Keratinocyte (primary cell): ENCODE measurements at regions not wholly inside any gene's neighbourhood (a gene's known extent, or its start where the extent isn't known, plus 50 kb on each side); places are given as distances from the start of the nearest gene placed in this dataset.
"Not testable (repeated sequence)": the region's sequence is repeated elsewhere in the genome, so short reads cannot be mapped to it uniquely, and the experiment has no call there.

Experiments used
- DNase-seq: peaks from one replicate; pipeline ENCODE4 v3.0.0-alpha.2; 2011; ENCODE audit warnings: low read depth, missing footprints, low spot score
- FAIRE-seq: peaks from 2 replicates; lab custom pipeline; 2011; peaks lifted over from hg19 to GRCh38; lab: Jason Lieb, UNC
- H2AFZ ChIP-seq: 2 replicates; pipeline ENCODE4 v1.6.0; 2012; ENCODE audit warnings: low read length, control low read depth, inconsistent platforms; ENCODE audit not compliant: control insufficient read depth
- H3K27ac ChIP-seq: 2 replicates; pipeline ENCODE4 v1.5.1; 2011; ENCODE audit warnings: low read length; ENCODE audit not compliant: control insufficient read depth, insufficient read depth
- H3K27me3 ChIP-seq: 3 replicates; pipeline ENCODE4 v1.6.0; 2011; ENCODE audit warnings: low read length; ENCODE audit not compliant: control insufficient read depth, insufficient read depth; ENCODE audit errors: extremely low read depth
- H3K36me3 ChIP-seq, 2 experiments: 2 replicates in 1 of 2; 3 replicates in 1 of 2; pipeline ENCODE4 v1.5.1; 2011; ENCODE audit warnings: low read length in 2 of 2, mild to moderate bottlenecking in 1 of 2; ENCODE audit not compliant: control insufficient read depth in 2 of 2, insufficient read depth in 2 of 2; ENCODE audit errors: extremely low read depth in 1 of 2
- H3K4me1 ChIP-seq: 3 replicates; pipeline ENCODE4 v1.5.1; 2011; ENCODE audit warnings: low read length; ENCODE audit not compliant: control insufficient read depth, insufficient read depth; ENCODE audit errors: extremely low read depth
- H3K4me2 ChIP-seq: 3 replicates; pipeline ENCODE4 v1.6.0; 2011; ENCODE audit warnings: low read depth, low read length; ENCODE audit not compliant: control insufficient read depth, insufficient read depth; ENCODE audit errors: extremely low read depth
- H3K4me3 ChIP-seq, 3 experiments: fragments of 200-600 bp in 1 of 3; sonication (generic) in 1 of 3; 2 replicates in 2 of 3; 3 replicates in 1 of 3; pipeline ENCODE4 v1.5.1; 2011 to 2016; ENCODE audit warnings: low read length in 3 of 3, mild to moderate bottlenecking in 3 of 3, control low read depth in 2 of 3, inconsistent platforms in 1 of 3, low read depth in 1 of 3, mixed read lengths in 1 of 3, mixed run types in 1 of 3, moderate library complexity in 1 of 3; ENCODE audit not compliant: control insufficient read depth in 2 of 3, insufficient read depth in 2 of 3; ENCODE audit errors: extremely low read depth in 1 of 3
- H3K79me2 ChIP-seq: 2 replicates; pipeline ENCODE4 v1.6.0; 2012; ENCODE audit warnings: low read length; ENCODE audit not compliant: control insufficient read depth, insufficient read depth
- H3K9ac ChIP-seq: 3 replicates; pipeline ENCODE4 v1.6.0; 2011; ENCODE audit warnings: low read length; ENCODE audit not compliant: control insufficient read depth, insufficient read depth; ENCODE audit errors: extremely low read depth
- H3K9me1 ChIP-seq: 3 replicates; pipeline ENCODE4 v1.6.0; 2011; ENCODE audit warnings: low read length; ENCODE audit not compliant: control insufficient read depth, insufficient read depth; ENCODE audit errors: extremely low read depth
- H3K9me3 ChIP-seq: 2 replicates; pipeline ENCODE4 v1.5.1; 2012; ENCODE audit warnings: low read depth, low read length; ENCODE audit not compliant: control insufficient read depth
- H4K20me1 ChIP-seq: 3 replicates; pipeline ENCODE4 v1.6.0; 2011; ENCODE audit warnings: low read length; ENCODE audit not compliant: control insufficient read depth, insufficient read depth; ENCODE audit errors: extremely low read depth
- EZH2 ChIP-seq: IDR thresholded peaks from one replicate; pipeline ENCODE4 v1.6.1; 2012; ENCODE audit warnings: inconsistent platforms, mild to moderate bottlenecking, low read length, moderate library complexity
- dilution Hi-C: fragments of 300-500 bp; cut with MboI; formaldehyde crosslinking; loops from one replicate; pipeline ENCODE4 v1.7.0; 2020; ENCODE audit warnings: low sequenced_read_pairs; ENCODE audit not compliant: extremely low pct_ligation_motif_present
- TF ChIP-seq, protein P1 (sequence below), 3 experiments: IDR thresholded peaks in 1 of 3; conservative IDR thresholded peaks in 1 of 3; optimal IDR thresholded peaks in 1 of 3; 2 replicates in 2 of 3; 3 replicates in 1 of 3; pipeline versions ENCODE3 to v1.5.1; 2011; ENCODE audit warnings: low read length in 3 of 3, mild to moderate bottlenecking in 3 of 3, moderate library complexity in 2 of 3, control low read depth in 1 of 3, inconsistent platforms in 1 of 3; ENCODE audit not compliant: insufficient read depth in 2 of 3; ENCODE audit errors: extremely low read depth in 1 of 3

DNA sequence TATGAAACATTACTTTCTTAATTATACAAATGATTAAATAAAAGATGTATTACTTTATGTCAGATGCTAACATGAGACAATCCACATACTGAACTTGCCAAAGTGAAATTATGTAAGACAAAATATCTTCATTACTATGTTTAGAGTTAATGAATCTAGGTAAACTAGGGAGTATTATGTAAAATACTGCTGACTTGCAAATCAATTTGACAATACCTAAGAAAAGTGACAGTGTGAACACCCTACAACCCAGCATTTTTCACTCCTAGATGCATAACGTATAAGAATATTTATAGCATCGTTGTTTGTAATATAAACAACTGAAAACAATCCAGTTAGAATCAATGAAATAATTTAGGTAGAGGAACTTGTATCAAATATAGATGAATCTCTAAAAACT is 546.3 kb downstream of the MAGEB5 start:
- Histone ChIP-seq H2AFZ (no peak overlapping the region), H3K4me3 (no peak overlapping the region), H3K9me3 (no peaks in the 10 kb centered on the region), H3K36me3 (no peaks in the 10 kb centered on the region), H3K27me3 (no peaks in the 10 kb centered on the region), H3K9me1 (no peaks in the 10 kb centered on the region), H3K27ac (no peak overlapping the region), H4K20me1 (no peaks in the 10 kb centered on the region), H3K79me2 (no peaks in the 10 kb centered on the region), H3K4me1 (no peaks in the 10 kb centered on the region), H3K9ac (no peak overlapping the region), H3K4me2 (no peak overlapping the region)
- dilution Hi-C loops, result no loop called here
- DNase-seq, result no peak
- TF ChIP-seq, protein P1, sequence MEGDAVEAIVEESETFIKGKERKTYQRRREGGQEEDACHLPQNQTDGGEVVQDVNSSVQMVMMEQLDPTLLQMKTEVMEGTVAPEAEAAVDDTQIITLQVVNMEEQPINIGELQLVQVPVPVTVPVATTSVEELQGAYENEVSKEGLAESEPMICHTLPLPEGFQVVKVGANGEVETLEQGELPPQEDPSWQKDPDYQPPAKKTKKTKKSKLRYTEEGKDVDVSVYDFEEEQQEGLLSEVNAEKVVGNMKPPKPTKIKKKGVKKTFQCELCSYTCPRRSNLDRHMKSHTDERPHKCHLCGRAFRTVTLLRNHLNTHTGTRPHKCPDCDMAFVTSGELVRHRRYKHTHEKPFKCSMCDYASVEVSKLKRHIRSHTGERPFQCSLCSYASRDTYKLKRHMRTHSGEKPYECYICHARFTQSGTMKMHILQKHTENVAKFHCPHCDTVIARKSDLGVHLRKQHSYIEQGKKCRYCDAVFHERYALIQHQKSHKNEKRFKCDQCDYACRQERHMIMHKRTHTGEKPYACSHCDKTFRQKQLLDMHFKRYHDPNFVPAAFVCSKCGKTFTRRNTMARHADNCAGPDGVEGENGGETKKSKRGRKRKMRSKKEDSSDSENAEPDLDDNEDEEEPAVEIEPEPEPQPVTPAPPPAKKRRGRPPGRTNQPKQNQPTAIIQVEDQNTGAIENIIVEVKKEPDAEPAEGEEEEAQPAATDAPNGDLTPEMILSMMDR (optimal IDR thresholded peaks at IDR 0.05 in 1 of 3, IDR thresholded peaks at IDR 0.05 in 1 of 3, conservative IDR thresholded peaks at IDR 0.05 in 1 of 3; ENCODE audit: extremely low read depth in 1 of 3, insufficient read depth in 2 of 3, low read length in 3 of 3), result no peak
- no peak for TF ChIP-seq EZH2
- FAIRE-seq, result no peak

DNA sequence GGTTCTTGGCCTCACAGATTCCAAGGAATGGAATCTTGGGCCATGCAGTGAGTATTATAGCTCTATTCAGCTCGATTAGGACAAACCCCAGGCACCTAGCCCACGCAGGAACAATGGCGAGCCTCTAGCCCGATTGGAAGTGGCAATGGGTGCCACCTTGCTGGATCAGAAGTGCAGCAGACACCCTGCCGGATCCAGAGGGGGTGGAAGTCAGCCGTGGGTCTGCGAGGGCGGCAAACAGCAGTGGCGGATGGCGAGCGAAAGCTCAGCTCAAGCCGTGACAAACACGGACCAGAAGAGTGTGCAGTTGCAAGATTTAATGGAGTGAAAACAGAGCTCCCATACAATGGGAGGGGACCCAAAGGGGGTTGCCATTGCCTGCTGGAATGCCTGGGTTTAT is 539.8 kb downstream of the MAGEB5 start:
- H3K9me3 ChIP-seq, dilution Hi-C loops, H4K20me1 ChIP-seq, H3K4me1 ChIP-seq, H3K4me2 ChIP-seq, H3K27ac ChIP-seq, FAIRE-seq, H3K9me1 ChIP-seq, H3K79me2 ChIP-seq, DNase-seq, H2AFZ ChIP-seq, H3K27me3 ChIP-seq, H3K9ac ChIP-seq, H3K4me3 ChIP-seq, H3K36me3 ChIP-seq: not testable (repeated sequence)

DNA sequence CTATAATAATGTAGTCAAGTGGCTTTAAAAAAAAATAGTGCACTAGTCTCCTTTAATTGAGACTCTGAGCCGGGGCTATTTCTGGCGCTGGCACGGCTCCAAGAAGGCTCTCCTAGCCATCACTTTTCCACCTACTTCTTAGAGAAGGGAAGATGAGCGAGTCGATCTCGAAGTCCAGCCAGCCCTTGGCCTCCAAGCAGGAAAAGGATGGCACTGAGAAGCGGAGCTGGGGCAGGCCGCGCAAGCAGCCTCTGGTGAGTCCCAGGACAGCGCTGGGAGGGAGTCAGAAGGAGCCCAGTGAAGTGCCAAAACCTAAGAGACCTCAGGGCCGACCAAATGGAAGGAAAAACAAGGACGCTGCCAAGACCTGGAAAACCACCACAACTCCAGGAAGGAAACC is 531.9 kb downstream of the MAGEB5 start:
- no peak overlapping the region for H3K27ac ChIP-seq
- H3K79me2 ChIP-seq, result no peaks in the 10 kb centered on the region
- dilution Hi-C loops, result no loop called here
- no peaks in the 10 kb centered on the region for H3K9me3 ChIP-seq
- DNase-seq, result no peak
- H3K36me3 ChIP-seq, result no peaks in the 10 kb centered on the region
- no peaks in the 10 kb centered on the region for H3K27me3 ChIP-seq
- H3K9me1 ChIP-seq, result no peaks in the 10 kb centered on the region
- H3K9ac ChIP-seq, result no peak overlapping the region
- H2AFZ ChIP-seq, result no peak overlapping the region
- TF ChIP-seq, protein P1 (optimal IDR thresholded peaks at IDR 0.05 in 1 of 3, IDR thresholded peaks at IDR 0.05 in 1 of 3, conservative IDR thresholded peaks at IDR 0.05 in 1 of 3; ENCODE audit: extremely low read depth in 1 of 3, insufficient read depth in 2 of 3, low read length in 3 of 3), result no peak
- TF ChIP-seq EZH2, result no peak
- no peaks in the 10 kb centered on the region for H3K4me1 ChIP-seq
- no peaks in the 10 kb centered on the region for H4K20me1 ChIP-seq
- no peak for FAIRE-seq
- H3K4me3 ChIP-seq, result no peak overlapping the region
- H3K4me2 ChIP-seq, result no peak overlapping the region
